Erythroblast (primary cell): ENCODE measurements at regions not wholly inside any gene's neighbourhood (a gene's known extent, or its start where the extent isn't known, plus 50 kb on each side); places are given as distances from the start of the nearest gene placed in this dataset.
"Not testable (repeated sequence)": the region's sequence is repeated elsewhere in the genome, so short reads cannot be mapped to it uniquely, and the experiment has no call there.

Experiments used
- DNase-seq, 2 experiments: peaks; one replicate each; lab custom pipeline; 2025; lab: John Stamatoyannopoulos, UW
- GATA1 ChIP-seq: IDR thresholded peaks from 2 replicates; pipeline ENCODE4 v1.6.1; 2011; ENCODE audit warnings: low read depth, mild to moderate bottlenecking, control low read depth, low read length, moderate library complexity
- POLR2A ChIP-seq: IDR thresholded peaks from 2 replicates; pipeline ENCODE4 v1.6.1; 2011; ENCODE audit warnings: mild to moderate bottlenecking, low read length

GRCh38 chr2:153420394-153420793 lies 58.2 kb downstream of the RPRM start:
- DNase-seq: no peak
- TF ChIP-seq POLR2A (no peak), GATA1 (no peak)

- DNase-seq: no peak
These were observed 61.5 kb downstream of the RPRM start for GRCh38 chr2:153417077-153417476.

GRCh38 chr2:153416071-153416470 lies 62.5 kb downstream of the RPRM start:
- DNase-seq: no peak
- TF ChIP-seq POLR2A: no peak
- TF ChIP-seq GATA1: no peak

More at GRCh38 chr2:153417077-153417476, 61.5 kb downstream of the RPRM start:
- TF ChIP-seq GATA1 (no peak), POLR2A (no peak)

DNA sequence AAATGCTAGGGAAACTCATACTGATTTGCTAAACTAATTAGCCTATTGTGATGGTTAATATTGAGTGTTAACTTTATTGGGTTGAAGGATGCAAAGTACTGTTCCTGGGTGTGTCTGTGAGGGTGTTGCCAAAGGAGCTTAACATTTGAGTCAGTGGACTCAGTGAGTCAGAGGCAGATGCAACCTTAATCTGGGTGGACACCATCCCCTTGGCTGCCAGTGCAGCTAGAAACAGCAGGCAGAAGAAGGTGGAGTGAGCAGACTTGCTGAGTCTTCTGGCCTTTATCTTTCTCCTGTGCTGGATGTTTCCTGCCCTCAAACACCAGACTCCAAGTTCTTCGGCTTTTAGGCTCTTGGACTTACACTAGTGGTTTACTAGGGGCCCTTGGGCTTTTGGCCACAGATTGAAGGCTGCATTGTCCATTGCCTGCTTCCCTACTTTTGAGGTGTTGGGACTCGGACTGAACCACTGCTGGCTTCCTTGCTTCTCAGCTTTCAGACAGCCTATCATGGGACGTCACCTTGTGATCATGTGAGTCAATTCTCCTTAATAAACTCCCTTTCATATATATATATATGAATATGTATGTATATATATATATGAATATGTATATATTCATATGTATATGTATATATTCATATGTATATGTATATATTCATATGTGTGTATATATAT lies 69.7 kb downstream of the RPRM start:
- TF ChIP-seq POLR2A (no peak), GATA1 (no peak)
- DNase-seq: no peak

- TF ChIP-seq GATA1 (no peak), POLR2A (no peak)
- DNase-seq: no peak
These were observed 73.4 kb downstream of the RPRM start for GRCh38 chr2:153405196-153405595.

DNA sequence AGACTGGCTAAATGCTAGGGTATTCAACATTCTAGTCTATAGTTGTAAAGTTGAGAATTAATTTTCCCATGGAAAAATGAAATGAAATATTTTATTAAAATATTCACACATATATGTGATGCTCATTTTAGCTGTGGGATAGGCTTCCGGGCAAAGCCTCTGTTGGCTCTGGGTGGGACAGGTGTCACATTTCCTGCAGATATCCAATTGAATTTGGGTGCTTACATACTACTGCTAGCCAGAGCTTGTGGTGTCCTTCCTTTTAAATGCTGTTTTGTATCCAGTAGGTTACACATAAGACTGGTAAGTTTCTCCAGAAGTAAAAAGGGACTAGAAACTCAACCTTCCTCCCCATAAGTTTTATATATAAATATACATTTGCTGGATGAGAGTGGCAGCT lies 73.8 kb downstream of the RPRM start:
- DNase-seq: no peak
- TF ChIP-seq POLR2A (no peak), GATA1 (no peak)

GRCh38 chr2:153403940-153404339 lies 74.6 kb downstream of the RPRM start:
- no peak for DNase-seq
- no peak for TF ChIP-seq POLR2A
- no peak for TF ChIP-seq GATA1

GRCh38 chr2:153403352-153403751 lies 75.2 kb downstream of the RPRM start:
- DNase-seq: not testable (repeated sequence)

DNA sequence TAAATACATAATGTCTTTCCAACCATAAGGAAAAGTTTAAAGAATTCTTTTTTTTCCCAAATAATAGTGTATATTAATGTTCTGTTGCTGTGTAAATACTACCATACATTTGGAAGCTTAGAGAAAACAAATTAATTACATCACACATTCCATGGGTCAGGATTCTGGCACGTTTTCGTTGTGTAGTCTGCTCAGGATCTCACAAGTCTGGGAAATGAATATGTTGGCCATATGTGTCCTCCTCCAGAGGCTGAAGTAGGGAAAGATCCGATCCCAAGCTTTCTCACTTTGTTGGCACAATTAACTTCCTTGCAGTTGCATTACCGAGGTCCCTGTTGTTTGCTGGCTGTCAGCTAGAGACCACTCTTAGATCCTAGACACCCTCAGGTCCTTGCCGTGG lies 83.9 kb downstream of the RPRM start:
- no peak for DNase-seq
- TF ChIP-seq POLR2A (no peak), GATA1 (no peak)

DNA sequence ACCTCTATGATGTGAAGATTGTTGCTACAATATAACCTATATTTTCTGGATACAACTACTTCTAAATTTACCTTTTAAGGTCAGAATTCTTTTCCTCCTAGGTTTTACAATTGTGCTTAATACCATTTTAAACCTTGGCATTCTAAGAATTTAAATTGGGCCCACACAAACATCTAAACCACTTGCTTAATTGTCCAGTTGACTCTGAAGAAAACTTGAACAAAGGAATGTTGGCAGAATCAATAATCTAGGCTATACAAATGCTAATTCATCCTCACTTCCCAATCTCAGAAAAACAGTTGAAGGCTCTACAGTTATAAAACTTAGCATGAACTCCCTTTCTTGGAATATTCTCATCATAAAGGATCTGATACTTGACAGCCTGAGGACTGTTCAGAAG lies 84.3 kb downstream of the RPRM start:
- no peak for DNase-seq

GRCh38 chr2:153393518-153393917 lies 85.0 kb downstream of the RPRM start:
- DNase-seq: no peak
- TF ChIP-seq POLR2A (no peak), GATA1 (no peak)

More for the DNA sequence above, 84.3 kb downstream of the RPRM start:
- TF ChIP-seq GATA1: no peak
- TF ChIP-seq POLR2A: no peak

- TF ChIP-seq POLR2A (no peak), GATA1 (no peak)
- no peak for DNase-seq
These were observed 87.4 kb downstream of the RPRM start for GRCh38 chr2:153391131-153391530.

DNA sequence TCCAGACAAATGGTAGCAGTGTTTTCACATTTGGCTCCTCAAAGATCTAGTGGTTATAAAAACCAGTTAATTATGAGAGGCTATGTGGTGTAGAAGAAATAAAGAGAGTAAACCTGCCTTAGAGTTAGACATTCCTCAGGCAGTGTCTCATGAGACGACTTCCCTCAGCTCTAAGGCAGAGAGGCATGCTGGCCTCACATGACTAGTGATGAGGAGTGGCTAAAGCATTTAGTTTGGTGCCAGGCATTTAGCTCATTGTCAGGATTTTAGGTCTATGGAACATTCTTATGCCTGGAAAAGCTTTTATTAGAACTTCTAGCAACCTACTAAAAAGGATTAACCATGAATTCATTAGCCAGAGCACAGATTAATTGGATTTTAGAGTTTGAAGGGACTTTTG lies 90.3 kb downstream of the RPRM start:
- no peak for DNase-seq
- TF ChIP-seq POLR2A: no peak
- TF ChIP-seq GATA1: no peak

- DNase-seq: no peak
- TF ChIP-seq POLR2A (no peak), GATA1 (no peak)
These were observed 91.4 kb downstream of the RPRM start for GRCh38 chr2:153387203-153387602.

- DNase-seq: no peak
- TF ChIP-seq GATA1 (no peak), POLR2A (no peak)
These were observed 92.1 kb downstream of the RPRM start for GRCh38 chr2:153386481-153386897.
